GM21717 (cell line): ENCODE measurements at regions not wholly inside any gene's neighbourhood (a gene's known extent, or its start where the extent isn't known, plus 50 kb on each side); places are given as distances from the start of the nearest gene placed in this dataset.

Experiments
- ATAC-seq: cut with Tn5 transposase; IDR thresholded peaks from one replicate; pipeline ENCODE4 v1.9.1; 2021; ENCODE audit warnings: mild to moderate bottlenecking, moderate library complexity; ENCODE audit not compliant: unreplicated experiment

- ATAC-seq, result no peak
Observed at GRCh38 chr5:175246889-175247520, 197.0 kb downstream of the DRD1 start.

GRCh38 chr5:175246242-175246888 is 197.6 kb downstream of the DRD1 start:
- no peak for ATAC-seq

- ATAC-seq, result no peak
Observed at GRCh38 chr5:175243441-175243840, 200.5 kb downstream of the DRD1 start.

- no peak for ATAC-seq
Observed at GRCh38 chr5:175242207-175242606, 201.8 kb downstream of the DRD1 start.

GRCh38 chr5:175238326-175238725 is 205.7 kb downstream of the DRD1 start:
- ATAC-seq, result no peak

GRCh38 chr5:175236176-175236575 is 207.8 kb downstream of the DRD1 start:
- ATAC-seq, result no peak

- ATAC-seq, result no peak
Observed at GRCh38 chr5:175235251-175235960, 208.6 kb downstream of the DRD1 start.

GRCh38 chr5:175230299-175230698 is 213.7 kb downstream of the DRD1 start:
- ATAC-seq, result no peak

- ATAC-seq, result no peak
Observed at GRCh38 chr5:175226506-175226905, 217.5 kb downstream of the DRD1 start.

- no peak for ATAC-seq
Observed at GRCh38 chr5:175223291-175223690, 220.7 kb downstream of the DRD1 start.

- ATAC-seq, result no peak
Observed at GRCh38 chr5:175222621-175223020, 221.4 kb downstream of the DRD1 start.

- ATAC-seq, result no peak
Observed at GRCh38 chr5:175220549-175220948, 223.4 kb downstream of the DRD1 start.

GRCh38 chr5:175219366-175219765 is 224.6 kb downstream of the DRD1 start:
- no peak for ATAC-seq

- no peak for ATAC-seq
Observed at GRCh38 chr5:175216991-175217390, 227.0 kb downstream of the DRD1 start.

GRCh38 chr5:175215906-175216305 is 228.1 kb downstream of the DRD1 start:
- ATAC-seq, result no peak

GRCh38 chr5:175214152-175214551 is 229.8 kb downstream of the DRD1 start:
- ATAC-seq, result no peak

- ATAC-seq, result no peak
Observed at GRCh38 chr5:175211956-175212756, 231.8 kb downstream of the DRD1 start.

- ATAC-seq, result no peak
Observed at GRCh38 chr5:175207321-175208040, 236.5 kb downstream of the DRD1 start.

- ATAC-seq, result no peak
Observed at GRCh38 chr5:175206669-175207068, 237.3 kb downstream of the DRD1 start.

- no peak for ATAC-seq
Observed at GRCh38 chr5:175202463-175203068, 241.4 kb downstream of the DRD1 start.
